Germinal center (tissue), 1 donor: ENCODE measurements at regions not wholly inside any gene's neighbourhood (a gene's known extent, or its start where the extent isn't known, plus 50 kb on each side); places are given as distances from the start of the nearest gene placed in this dataset.
"Not testable (repeated sequence)": the region's sequence is repeated elsewhere in the genome, so short reads cannot be mapped to it uniquely, and the experiment has no call there.

Experiments
- DNase-seq: peaks from one replicate; pipeline ENCODE4 v3.0.0; 2012; ENCODE audit warnings: mixed read lengths, low spot score

DNA sequence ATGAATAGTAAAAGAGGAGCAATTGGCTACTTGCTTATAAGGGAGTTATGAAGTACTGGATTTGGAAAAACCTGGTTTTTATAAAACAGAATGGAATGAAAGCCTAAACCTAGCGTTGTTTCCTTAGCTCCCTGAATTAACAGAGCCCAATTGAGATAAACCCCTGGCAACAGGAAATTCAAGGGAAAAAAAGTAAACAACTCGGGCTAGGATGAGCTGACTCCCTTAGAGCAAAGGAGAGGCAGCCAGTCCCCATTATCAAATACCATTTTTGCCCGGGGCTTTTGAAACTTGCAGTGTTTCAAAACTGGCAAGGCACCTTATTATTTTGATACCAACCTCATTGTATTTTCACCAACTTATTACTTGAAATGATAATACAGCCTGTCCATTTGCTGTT is 587.5 kb downstream of the CD109 start:
- DNase-seq, result no peak

DNA sequence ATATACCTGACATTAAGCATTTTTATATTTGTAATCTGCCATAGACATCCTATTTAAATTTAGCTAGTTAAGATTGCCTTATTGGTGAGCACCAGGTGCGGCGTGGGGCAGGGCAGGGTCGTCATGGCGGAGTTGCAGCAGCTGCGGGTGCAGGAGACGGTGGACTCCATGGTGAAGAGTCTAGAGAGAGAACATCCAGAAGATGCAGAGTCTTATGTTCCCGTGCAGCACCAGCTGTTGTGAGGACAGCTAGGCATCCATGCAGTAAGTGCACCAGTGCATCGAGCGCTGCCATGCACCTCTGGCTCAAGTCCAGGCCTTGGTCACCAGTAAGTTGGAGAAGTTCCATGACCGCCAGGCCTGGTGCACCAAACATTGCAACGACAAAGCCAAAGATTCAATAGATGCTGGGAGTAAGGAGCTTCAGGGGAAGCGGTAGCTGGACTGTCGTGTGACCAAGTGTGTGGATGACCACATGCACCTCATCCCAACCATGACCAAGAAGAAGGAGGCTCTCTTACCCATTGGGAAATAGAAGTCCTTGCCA is 586.2 kb downstream of the CD109 start:
- no peak for DNase-seq

GRCh38 chr6:74280130-74280692 is 584.2 kb downstream of the CD109 start:
- no peak for DNase-seq

GRCh38 chr6:74277777-74278186 is 581.8 kb downstream of the CD109 start:
- no peak for DNase-seq

DNA sequence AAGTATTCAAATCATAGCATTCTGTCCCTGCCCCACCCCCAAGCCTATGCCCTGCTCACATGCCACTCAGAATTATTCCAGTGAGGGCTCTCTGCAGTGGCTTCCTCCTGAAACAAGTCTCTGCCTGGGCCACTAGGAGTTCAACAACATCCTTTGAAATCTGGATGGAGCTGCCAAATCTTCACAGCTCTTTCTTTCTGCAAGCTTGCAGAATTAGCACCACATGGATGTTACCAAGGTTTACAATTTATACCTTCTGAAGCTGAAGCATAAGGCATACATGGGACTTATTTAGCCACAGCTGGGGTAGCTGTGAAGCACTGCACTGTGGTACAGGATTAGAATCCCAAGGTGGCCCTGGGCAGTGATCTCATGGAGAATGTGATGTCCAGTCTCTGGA is 577.5 kb downstream of the CD109 start:
- DNase-seq, result no peak

- no peak for DNase-seq
These were observed 573.5 kb downstream of the CD109 start for GRCh38 chr6:74269600-74269858.

- no peak for DNase-seq
These were observed 573.0 kb downstream of the CD109 start for GRCh38 chr6:74268815-74269599.

DNA sequence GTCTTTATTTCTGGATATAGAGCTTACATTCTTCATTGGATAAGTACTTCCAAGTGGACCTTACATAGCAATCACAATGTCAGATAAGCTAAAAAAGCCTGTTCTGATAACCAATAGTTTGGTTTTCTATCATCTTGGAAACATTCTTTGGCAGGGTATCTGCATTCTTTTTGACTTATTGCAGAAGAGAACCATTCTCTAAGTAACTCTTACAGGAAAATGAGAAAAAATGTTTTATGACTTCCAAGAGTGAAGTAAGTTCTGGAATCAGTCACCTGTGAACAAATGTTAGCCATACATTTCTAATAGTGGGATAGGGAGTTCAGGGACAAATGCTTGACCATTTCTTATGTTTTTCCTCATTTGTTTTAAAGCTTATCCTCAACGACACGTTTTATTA is 564.0 kb downstream of the CD109 start:
- no peak for DNase-seq

GRCh38 chr6:74256781-74257180 is 560.8 kb downstream of the CD109 start:
- DNase-seq, result no peak

DNA sequence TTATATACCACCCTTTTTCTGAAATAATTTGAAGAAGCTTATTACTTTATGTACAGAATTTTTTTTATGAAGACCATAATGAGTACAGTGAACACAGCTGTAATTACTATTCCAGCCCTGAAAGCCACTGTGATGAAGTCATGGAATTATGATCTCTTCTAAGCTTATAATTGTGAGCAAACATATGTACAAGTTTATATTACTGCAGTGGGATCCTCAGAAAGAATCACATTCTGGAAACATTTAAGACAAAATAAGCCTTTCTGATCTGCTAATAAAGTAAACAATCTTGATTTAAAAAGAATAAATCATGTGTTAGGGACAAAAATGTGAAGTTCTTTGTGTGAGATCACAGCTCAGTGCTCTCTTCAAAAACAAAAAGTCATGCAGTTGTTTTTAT is 560.4 kb downstream of the CD109 start:
- DNase-seq, result no peak

DNA sequence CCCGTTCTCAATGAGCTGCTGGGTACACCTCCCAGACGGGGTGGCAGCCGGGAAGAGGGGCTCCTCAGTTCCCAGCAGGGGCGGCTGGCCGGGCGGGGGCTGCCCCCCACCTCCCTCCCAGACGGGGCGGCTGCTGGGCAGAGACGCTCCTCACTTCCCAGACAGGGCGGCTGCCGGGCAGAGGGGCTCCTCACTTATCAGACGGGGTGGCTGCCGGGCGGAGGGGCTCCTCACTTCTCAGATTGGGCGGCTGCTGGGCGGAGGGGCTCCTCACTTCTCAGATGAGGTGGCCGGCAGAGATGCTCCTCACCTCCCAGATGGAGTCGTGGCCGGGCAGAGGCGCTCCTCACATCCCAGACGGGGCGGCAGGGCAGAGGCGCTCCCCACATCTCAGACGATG is 559.0 kb downstream of the CD109 start:
- not testable (repeated sequence) for DNase-seq

DNA sequence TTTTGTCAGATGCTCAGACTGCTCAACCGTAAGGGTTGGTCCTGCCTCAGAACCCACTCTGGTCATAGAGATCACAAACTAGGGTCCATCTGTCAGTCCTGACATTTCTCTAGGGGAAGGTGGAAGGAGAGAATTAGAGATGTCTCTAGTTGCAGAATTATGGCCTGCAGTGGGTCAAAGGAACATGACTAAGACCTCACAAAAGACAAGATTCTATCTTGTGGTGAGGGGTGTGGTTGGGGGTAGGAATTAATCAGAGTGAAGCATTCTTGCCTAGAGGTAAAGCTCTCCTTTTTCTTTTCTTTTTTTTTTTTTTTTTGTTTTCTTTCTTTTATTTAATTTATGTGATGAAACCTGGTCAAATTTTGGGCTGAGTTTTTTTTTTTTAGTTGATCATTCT is 558.1 kb downstream of the CD109 start:
- not testable (repeated sequence) for DNase-seq

- no peak for DNase-seq
These were observed 557.3 kb downstream of the CD109 start for GRCh38 chr6:74253261-74253660.

DNA sequence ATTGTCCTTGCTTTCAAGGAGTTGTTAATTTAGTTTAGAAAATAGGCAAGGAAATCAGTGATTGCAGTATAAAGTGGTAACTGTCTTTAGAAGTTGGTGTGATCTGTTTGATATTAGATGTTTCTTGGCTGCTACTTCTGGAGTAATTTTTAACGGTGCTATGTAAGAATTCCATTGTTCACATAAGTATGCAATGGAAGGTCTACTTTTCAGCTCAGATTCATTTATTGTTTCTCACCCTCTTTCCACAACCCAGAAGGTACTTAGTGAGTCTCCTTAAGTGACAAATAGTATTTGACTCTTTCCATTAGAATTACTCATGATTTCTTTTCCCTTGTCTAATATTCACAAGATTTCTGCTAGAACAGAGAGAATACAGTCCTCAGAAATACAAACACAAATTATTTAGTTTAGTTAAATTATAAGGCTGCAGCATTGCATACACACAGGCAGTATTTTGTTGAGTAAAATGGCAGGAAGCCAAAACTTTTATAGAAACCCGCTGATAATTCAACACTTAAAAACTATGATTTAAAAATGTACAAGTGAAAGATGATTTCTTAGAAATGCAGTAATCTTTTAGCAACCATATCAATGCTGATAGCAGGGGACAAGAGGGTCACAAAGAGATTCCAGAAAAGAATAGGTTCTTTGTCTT is 554.3 kb downstream of the CD109 start:
- DNase-seq, result no peak

GRCh38 chr6:74249658-74250057 is 553.7 kb downstream of the CD109 start:
- no peak for DNase-seq

DNA sequence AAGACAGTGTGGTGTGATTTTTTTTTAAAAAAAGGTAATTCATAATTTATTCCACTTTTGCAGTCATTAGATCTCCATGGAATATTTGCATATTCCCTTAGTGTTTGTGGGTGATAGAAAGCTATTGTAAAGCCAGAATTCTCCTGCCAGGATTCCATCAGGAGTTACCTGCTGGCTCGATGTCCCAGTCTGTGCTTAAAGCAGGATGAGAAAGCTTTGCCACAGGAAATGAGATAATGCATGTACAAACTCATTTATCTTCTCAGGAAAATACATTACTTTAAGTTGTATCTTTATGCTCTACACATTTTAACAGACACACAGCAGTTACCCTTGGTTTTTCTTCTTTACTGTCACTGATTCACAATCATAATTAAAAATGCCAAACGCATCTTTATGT is 553.0 kb downstream of the CD109 start:
- no peak for DNase-seq

GRCh38 chr6:74222768-74223333 is 526.8 kb downstream of the CD109 start:
- DNase-seq, result no peak

DNA sequence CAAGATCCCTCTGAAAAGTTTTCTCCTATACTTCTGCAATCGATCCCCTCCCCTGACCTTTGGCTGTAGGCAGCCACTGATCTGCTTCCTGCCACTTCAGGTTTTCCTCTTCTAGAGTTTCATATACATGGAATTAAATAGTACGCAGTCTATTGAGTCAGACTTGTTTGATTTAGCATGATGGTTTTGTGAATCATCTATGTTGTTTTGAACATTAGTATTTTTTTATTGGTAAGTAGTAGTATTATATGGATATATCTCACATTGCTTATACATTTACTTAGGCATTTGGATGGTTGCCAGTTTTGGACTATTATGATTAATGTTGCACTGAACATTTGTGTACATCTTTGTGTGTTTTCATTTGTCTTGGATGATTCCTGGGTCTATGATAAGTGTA is 518.0 kb downstream of the CD109 start:
- DNase-seq, result no peak

DNA sequence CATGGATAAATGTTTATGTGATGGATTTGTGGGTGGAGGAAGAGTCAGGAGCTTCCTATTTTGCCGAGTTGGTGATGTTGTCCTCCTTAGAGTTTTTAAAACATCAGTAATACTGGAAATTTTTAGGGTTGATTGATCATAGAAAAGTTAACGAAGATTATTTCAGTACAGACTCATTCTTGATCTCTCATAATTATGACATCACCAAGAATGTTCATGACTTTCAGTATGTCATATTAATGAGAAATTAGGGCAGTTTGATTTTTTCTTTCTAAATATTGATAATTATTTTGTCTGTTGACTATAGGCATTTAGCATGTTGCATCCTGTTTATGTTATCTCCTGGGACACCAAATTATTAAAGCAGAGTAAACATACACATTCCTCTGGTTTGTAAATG is 512.2 kb downstream of the CD109 start:
- no peak for DNase-seq

DNA sequence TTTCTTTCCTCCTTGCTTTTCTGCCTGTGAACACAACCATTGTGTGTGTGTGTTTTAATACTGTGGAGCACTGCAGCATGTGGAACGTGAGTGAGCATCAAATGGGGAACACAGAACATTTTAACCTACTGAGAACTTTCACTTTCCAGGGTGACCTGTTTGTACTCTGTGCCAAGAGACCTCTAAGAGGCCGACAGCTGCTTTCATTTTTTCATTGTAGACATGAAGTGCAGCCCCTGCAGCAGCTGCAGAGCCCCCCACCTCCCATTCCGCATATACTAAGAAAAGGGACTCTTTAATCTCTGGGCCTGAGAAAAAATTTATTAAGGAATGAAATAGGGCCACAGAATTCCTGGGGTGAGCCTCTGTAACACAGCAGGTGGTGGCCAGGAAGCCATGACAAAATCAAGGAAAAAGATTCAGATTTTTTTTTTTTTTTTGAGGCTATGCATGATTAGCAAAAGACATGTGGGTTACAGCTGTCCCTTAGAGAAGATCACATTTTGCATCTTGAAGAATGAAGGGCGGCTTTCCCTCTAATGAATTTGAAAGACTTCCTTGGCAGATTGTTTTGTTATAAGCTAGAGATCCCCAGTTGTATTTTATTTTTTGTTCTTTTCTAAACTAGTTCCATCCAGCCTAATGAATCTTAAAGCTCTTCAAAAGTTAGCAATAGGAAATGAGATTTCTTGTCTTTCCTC is 503.4 kb downstream of the CD109 start:
- no peak for DNase-seq

GRCh38 chr6:74197310-74197709 is 501.3 kb downstream of the CD109 start:
- no peak for DNase-seq

DNA sequence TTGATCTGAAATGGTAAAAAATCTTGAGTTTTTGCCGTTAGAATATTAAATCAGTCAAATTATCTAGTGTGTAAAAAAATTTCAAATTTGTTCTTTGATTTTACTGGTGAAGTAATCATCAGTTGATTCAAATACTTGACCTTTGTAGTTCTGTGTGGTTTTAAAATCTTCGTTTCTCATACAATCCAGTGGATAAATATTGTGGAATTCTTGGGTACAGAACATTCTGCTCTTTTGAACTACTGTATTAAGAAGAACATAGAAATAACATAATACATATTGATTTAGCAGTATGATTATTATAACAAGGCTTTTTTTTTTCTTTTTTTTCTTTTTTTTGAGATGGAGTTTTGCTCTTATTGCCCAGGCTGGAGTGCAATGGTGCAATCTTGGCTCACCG is 491.8 kb downstream of the CD109 start:
- DNase-seq, result no peak

DNA sequence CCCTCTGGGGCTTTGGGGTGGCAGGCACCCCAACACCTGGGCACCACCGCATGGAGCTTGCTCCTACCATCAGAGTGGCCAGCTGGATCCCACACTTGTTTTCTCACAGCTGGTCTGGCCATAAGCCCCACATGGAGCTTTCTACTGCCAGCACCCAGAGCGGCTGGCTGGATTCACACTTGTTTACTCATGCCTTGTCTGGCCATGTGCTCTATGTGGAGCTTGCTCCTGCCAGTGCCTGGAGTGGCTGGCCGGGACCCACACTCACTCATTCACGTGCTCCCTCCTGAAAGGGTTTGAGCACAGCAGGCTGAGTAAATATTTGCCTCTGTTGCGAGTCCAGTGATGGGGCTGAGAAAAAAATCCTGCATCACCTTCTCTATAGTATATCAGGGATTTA is 487.0 kb downstream of the CD109 start:
- no peak for DNase-seq
